D721Med (cell line): ENCODE measurements at regions not wholly inside any gene's neighbourhood (a gene's known extent, or its start where the extent isn't known, plus 50 kb on each side); places are given as distances from the start of the nearest gene placed in this dataset.

ENCODE experiments used
- DNase-seq: peaks from one replicate; pipeline ENCODE4 v3.0.0; 2011; ENCODE audit warnings: low spot score; ENCODE audit not compliant: insufficient read length
- FAIRE-seq: peaks from 2 replicates; lab custom pipeline; 2011; peaks lifted over from hg19 to GRCh38; lab: Jason Lieb, UNC
- CTCF ChIP-seq: IDR thresholded peaks from 2 replicates; pipeline ENCODE4 v1.5.1; 2012; ENCODE audit warnings: mild to moderate bottlenecking, control low read depth; ENCODE audit not compliant: insufficient read depth; ENCODE audit errors: missing control alignments

- DNase-seq = no peak
- FAIRE-seq = no peak
- TF ChIP-seq CTCF = no peak
Measured at GRCh38 chr18:61662726-61663125, 230.1 kb downstream of the RNF152 start.

DNA sequence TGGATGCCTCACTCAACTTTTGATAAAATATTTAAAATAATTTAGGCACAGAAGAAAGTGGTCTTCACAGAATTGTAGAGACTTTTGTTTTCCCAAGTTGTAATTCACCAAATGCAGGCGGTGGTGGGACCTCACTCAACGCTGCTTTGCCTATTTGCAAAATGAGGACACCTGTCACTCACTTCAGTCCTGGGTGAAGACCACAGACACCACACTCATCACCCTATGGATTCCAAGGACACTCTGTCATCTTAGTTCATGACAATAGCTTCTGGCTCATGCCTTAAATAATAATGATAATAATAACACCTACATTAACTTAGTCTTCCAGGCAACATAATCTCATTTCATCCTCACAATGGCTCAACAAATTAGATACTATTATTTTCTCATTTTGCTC lies 234.4 kb downstream of the RNF152 start:
- FAIRE-seq (no peak), DNase-seq (no peak)
- no peak for TF ChIP-seq CTCF

DNA sequence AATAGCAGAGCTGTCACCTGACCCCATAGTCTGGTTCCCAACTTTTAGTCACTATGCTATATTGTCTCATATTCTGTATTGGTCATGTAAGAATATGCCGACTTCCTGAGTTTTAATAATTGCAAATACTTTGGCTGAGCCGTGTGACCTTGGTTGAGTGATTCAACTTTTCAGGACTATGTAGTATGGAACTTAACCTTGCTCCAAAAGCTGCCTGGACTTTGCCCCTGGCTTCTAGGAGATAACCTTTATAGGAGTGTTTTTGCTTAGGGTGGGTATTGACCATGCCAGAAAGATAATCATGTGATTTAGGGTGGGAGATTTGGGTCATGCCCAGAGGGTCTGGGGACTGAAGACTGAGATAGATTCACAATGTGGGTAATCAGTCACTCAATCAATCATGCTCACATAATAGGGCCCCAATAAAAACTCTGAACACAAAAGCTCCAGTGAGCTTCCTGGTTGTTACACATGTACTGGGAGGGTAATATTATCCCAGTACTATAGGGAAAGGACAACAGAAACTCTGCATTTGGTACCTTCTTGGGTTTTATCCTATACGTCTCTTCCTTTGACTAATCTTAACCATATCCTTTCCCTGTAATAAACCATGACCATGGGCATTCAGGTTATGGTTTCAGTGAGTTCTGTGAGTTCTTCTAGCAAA lies 235.6 kb downstream of the RNF152 start:
- no peak for DNase-seq
- TF ChIP-seq CTCF = no peak
- peak; percentile 94 for FAIRE-seq

DNA sequence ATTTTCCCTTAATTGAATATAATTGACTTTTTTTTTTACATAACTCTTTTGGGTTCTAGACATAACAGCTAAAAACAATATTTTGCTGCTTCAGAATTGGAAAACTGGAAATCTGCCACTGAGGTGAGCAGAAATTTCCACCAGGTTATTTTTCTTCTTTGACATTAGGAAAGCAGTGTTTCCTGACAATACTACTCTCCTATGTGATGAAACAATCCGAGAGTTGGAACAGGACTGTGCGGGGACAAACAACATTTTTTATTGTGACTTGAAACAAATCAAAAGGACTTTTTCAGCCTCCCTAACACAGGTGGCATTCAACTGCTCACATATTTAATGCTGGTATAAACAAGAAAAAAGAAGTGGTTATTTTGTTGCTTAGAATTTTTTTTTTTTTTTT lies 237.2 kb downstream of the RNF152 start:
- no peak for DNase-seq
- TF ChIP-seq CTCF = no peak
- FAIRE-seq = peak; percentile 67

GRCh38 chr18:61653823-61654551 lies 238.8 kb downstream of the RNF152 start:
- no peak for FAIRE-seq
- DNase-seq = no peak
- TF ChIP-seq CTCF = no peak

GRCh38 chr18:61651880-61652268 lies 240.9 kb downstream of the RNF152 start:
- TF ChIP-seq CTCF = no peak
- FAIRE-seq = no peak
- DNase-seq = no peak

DNA sequence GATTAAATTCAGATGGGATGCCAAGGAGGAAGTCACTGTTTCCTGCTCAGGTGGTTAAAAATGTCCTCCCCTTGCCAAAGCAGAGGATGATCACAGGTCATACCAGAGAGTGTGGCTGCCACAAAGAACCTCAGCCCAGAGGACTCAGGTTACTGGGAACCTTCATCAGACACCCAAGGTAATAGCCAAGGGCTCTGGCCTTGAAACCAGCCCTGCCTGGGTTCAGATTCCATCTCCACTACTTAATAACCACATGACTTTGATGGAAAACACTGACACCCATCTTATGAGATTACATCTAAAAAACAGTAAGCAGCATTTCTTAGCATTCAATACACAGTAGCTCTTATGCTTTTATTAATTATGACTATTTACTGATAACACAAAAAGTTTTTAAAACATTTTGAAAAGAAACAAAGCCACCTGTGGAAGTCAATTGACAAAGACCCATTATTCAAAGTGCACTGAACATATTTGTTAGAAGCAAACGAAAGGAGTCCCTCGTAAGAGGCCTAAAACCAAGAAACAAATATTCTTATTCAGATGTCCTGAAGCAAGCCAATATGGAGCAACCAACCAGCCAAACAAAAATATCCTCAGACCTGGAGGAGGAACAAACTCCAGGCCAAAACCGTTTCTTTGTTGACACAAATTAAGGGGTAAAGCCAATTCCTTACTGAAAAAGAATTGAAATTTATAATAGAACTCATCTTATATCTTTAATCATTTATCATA lies 241.5 kb downstream of the RNF152 start:
- DNase-seq = no peak
- TF ChIP-seq CTCF = no peak
- peak; percentile 92 for FAIRE-seq
